ENCODE measurements at regions not wholly inside any gene's neighbourhood (a gene's known extent, or its start where the extent isn't known, plus 50 kb on each side); places are given as distances from the start of the nearest gene placed in this dataset.

GRCh38 chr13:69459346-69459745, 648.3 kb upstream of the ATXN8OS start (continued):
- TF ChIP-seq ZBTB4 (CRISPR knock-in tag; IDR thresholded peaks at IDR 0.05) (no peak), TARDBP (IDR thresholded peaks at IDR 0.05; ENCODE audit: borderline replicate concordance) (no peak), ZNF687 (IDR thresholded peaks at IDR 0.05) (no peak)

- no peak overlapping the region for H3K4me3 ChIP-seq
- no peak for ATAC-seq
- intact Hi-C loops (cut with micrococcal nuclease; ENCODE audit: unreplicated experiment) (no loop called here), in situ Hi-C loops (cut with MboI) (no loop called here)
- H2AFZ ChIP-seq (ENCODE audit: control insufficient read depth, low read depth, low read length): no peak overlapping the region
- CTCF ChIA-PET: no interaction called here
- no peak for DNase-seq (ENCODE audit: low read depth, low spot score)
- H3K4me1 ChIP-seq (ENCODE audit: control insufficient read depth, insufficient read depth, low read length): no peaks in the 10 kb centered on the region
- H3K9me3 ChIP-seq (replicated peaks; ENCODE audit: control insufficient read depth, insufficient read depth, low read length): no peaks in the 10 kb centered on the region
- RAD21 ChIA-PET (ENCODE audit: unreplicated experiment): no interaction called here
- no peaks in the 10 kb centered on the region for H3K27me3 ChIP-seq (replicated peaks in 1 of 2; ENCODE audit: control insufficient read depth in 2 of 2, insufficient read depth in 2 of 2, low read length in 1 of 2)
- no peak overlapping the region for H3K27ac ChIP-seq (ENCODE audit: control insufficient read depth, insufficient read depth)
- no peaks in the 10 kb centered on the region for H3K79me2 ChIP-seq (ENCODE audit: control insufficient read depth, insufficient read depth, low read length)
- no peaks in the 10 kb centered on the region for H4K20me1 ChIP-seq (ENCODE audit: control insufficient read depth, insufficient read depth)
- H3K9ac ChIP-seq (ENCODE audit: control insufficient read depth, insufficient read depth, low read length): no peak overlapping the region
- SMC1A ChIA-PET (ENCODE audit: uncharacterized antibody, unreplicated experiment): no interaction called here
- POLR2A ChIA-PET: no interaction called here
- H3K36me3 ChIP-seq (ENCODE audit: control insufficient read depth in 2 of 2, insufficient read depth in 2 of 2, low read length in 1 of 2): no peaks in the 10 kb centered on the region
- no peak overlapping the region for H3K4me2 ChIP-seq (ENCODE audit: control insufficient read depth, insufficient read depth)
- FAIRE-seq: no peak
- BruUV-seq (replicated peaks): no TSS peak
- TF ChIP-seq YBX1 (IDR thresholded peaks at IDR 0.05) (no peak), SMAD1 (IDR thresholded peaks at IDR 0.05; ENCODE audit: low read depth, partially characterized antibody) (no peak), RELB (IDR thresholded peaks at IDR 0.05; ENCODE audit: low read depth) (no peak), IKZF2 (IDR thresholded peaks at IDR 0.05) (no peak)
Measured at GRCh38 chr13:69458013-69458412, 649.6 kb upstream of the ATXN8OS start.
